ENCODE measurements at regions not wholly inside any gene's neighbourhood (a gene's known extent, or its start where the extent isn't known, plus 50 kb on each side); places are given as distances from the start of the nearest gene placed in this dataset.

DNA sequence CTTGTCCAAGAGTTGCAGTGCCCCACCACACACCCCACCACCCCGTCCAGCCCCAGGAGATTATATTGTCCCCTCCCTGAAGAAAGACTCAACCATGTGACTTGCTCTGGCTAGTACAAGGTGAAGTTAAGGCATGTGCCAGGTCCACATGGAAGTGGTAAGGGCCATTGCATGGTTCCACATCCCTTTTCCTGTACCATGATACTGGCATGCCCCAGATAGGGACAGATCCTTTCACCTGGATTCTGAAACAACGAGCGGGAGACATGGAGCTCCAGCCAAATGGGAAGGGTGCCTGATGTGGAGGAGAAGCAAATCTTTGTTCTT, 141.5 kb upstream of the APCDD1 start:
- Histone ChIP-seq H3K79me2 (ENCODE audit: insufficient read depth) (no peaks in the 10 kb centered on the region), H2AFZ (no peak overlapping the region), H3K4me1 (ENCODE audit: insufficient read depth) (peaks cover 6% of the 10 kb centered on the region; the same call in 1 of the 2 replicates), H3F3A (ENCODE audit: insufficient read depth) (no peaks in the 10 kb centered on the region), H3K9me2 (ENCODE audit: insufficient read depth) (no peaks in the 10 kb centered on the region), H4K20me1 (ENCODE audit: insufficient read depth) (no peaks in the 10 kb centered on the region), H3K4me3 (no peak overlapping the region), H3K9me3 (ENCODE audit: low read depth) (no peaks in the 10 kb centered on the region), H3K27me3 (replicated peaks; ENCODE audit: insufficient read depth) (no peaks in the 10 kb centered on the region), H3K4me2 (ENCODE audit: unreplicated experiment) (no peak overlapping the region), H3K27ac (no peak overlapping the region), H3K36me3 (ENCODE audit: low read depth) (no peaks in the 10 kb centered on the region), H3K9ac (no peak overlapping the region)
- no peak for DNase-seq
- TF ChIP-seq EZH2phosphoT487 (IDR thresholded peaks at IDR 0.05; ENCODE audit: insufficient read depth, low read depth) (no peak), EZH2 (IDR thresholded peaks at IDR 0.05; ENCODE audit: insufficient read depth, poor library complexity, severe bottlenecking) (no peak)
- in situ Hi-C loops (cut with MboI) = no loop called here
- 84 to 85% methylated on average over 3 of the region's 3 CpGs for WGBS, 2 experiments (ENCODE audit: low coverage in 1 of 2, low lambda C conversion rate in 2 of 2, missing lambda C conversion rate in 2 of 2)

DNA sequence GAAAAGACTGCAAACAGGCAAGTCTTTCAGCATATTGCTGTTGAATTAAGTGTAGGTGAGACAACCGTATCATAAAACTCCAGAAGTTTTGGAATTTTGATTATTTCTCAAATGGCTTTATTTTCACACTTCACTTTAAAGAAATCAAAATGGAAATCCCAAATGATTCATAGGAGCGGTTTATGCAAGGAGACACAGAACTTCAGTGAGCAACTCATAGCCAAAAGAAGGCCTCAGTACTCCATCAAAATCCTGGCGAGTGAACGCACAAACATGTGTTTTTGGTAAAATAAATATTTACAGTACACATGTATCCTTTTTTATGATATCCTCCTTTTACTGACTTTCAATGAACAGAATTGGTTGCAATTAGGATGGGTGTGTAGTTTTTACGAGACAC, 140.4 kb upstream of the APCDD1 start:
- H3K27ac ChIP-seq = no peak overlapping the region
- WGBS, 2 experiments (ENCODE audit: low coverage in 1 of 2, low lambda C conversion rate in 2 of 2, missing lambda C conversion rate in 2 of 2) = 64 to 73% methylated on average over 5 of the region's 5 CpGs

DNA sequence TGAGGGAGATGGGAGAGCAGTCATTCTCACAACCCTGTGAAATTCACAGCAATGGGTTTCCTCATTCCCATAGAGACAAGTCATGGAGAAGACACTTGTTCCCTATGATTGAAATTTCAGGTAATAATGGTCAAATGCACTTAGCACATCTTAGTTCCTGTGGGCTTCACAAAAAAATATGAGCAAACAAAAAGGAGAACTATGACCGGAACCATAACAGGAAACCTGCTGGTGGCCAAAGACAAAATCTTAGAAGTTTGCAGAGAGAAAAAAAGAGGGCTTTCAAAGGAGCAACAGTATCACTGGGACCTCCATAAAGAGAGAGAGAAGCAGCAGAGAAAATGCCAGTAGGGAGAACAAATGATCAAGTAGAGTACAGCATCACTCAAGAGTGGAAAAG, 138.9 kb upstream of the APCDD1 start:
- no peaks in the 10 kb centered on the region for H3K9me3 ChIP-seq (ENCODE audit: low read depth)
- TF ChIP-seq EZH2phosphoT487 (IDR thresholded peaks at IDR 0.05; ENCODE audit: insufficient read depth, low read depth) (no peak), EZH2 (IDR thresholded peaks at IDR 0.05; ENCODE audit: insufficient read depth, poor library complexity, severe bottlenecking) (no peak)
- in situ Hi-C loops (cut with MboI) = no loop called here
- H3F3A ChIP-seq (ENCODE audit: insufficient read depth) = peaks cover 6% of the 10 kb centered on the region; the same call in 1 of the 2 replicates
- H2AFZ ChIP-seq = no peak overlapping the region
- no peak for DNase-seq
- H3K36me3 ChIP-seq (ENCODE audit: low read depth) = no peaks in the 10 kb centered on the region
- H3K4me1 ChIP-seq (ENCODE audit: insufficient read depth) = peaks cover 15% of the 10 kb centered on the region
- no peak overlapping the region for H3K4me3 ChIP-seq
- H3K4me2 ChIP-seq (ENCODE audit: unreplicated experiment) = no peak overlapping the region
- H3K27me3 ChIP-seq (replicated peaks; ENCODE audit: insufficient read depth) = no peaks in the 10 kb centered on the region
- no peaks in the 10 kb centered on the region for H4K20me1 ChIP-seq (ENCODE audit: insufficient read depth)
- no peak overlapping the region for H3K27ac ChIP-seq
- no peak overlapping the region for H3K9ac ChIP-seq
- WGBS, 2 experiments (ENCODE audit: low coverage in 1 of 2, low lambda C conversion rate in 2 of 2, missing lambda C conversion rate in 2 of 2) = 100% methylated on average over 1 of the region's 1 CpG
- no peaks in the 10 kb centered on the region for H3K9me2 ChIP-seq (ENCODE audit: insufficient read depth)
- no peaks in the 10 kb centered on the region for H3K79me2 ChIP-seq (ENCODE audit: insufficient read depth)

More for the DNA sequence above, 140.4 kb upstream of the APCDD1 start:
- H3K9me3 ChIP-seq (ENCODE audit: low read depth) = no peaks in the 10 kb centered on the region
- H3K4me2 ChIP-seq (ENCODE audit: unreplicated experiment) = no peak overlapping the region
- H4K20me1 ChIP-seq (ENCODE audit: insufficient read depth) = no peaks in the 10 kb centered on the region
- no peak overlapping the region for H3K4me3 ChIP-seq
- DNase-seq = no peak
- in situ Hi-C loops (cut with MboI) = no loop called here
- H3K4me1 ChIP-seq (ENCODE audit: insufficient read depth) = peaks cover 12% of the 10 kb centered on the region
- no peak overlapping the region for H2AFZ ChIP-seq
- peaks cover 5% of the 10 kb centered on the region; the same call in 1 of the 2 replicates for H3F3A ChIP-seq (ENCODE audit: insufficient read depth)
- no peaks in the 10 kb centered on the region for H3K79me2 ChIP-seq (ENCODE audit: insufficient read depth)
- no peaks in the 10 kb centered on the region for H3K9me2 ChIP-seq (ENCODE audit: insufficient read depth)
- no peaks in the 10 kb centered on the region for H3K36me3 ChIP-seq (ENCODE audit: low read depth)
- TF ChIP-seq EZH2 (IDR thresholded peaks at IDR 0.05; ENCODE audit: insufficient read depth, poor library complexity, severe bottlenecking) (no peak), EZH2phosphoT487 (IDR thresholded peaks at IDR 0.05; ENCODE audit: insufficient read depth, low read depth) (no peak)
- H3K27me3 ChIP-seq (replicated peaks; ENCODE audit: insufficient read depth) = no peaks in the 10 kb centered on the region
- no peak overlapping the region for H3K9ac ChIP-seq

- Histone ChIP-seq H3K9me3 (ENCODE audit: low read depth) (no peaks in the 10 kb centered on the region), H3K27me3 (replicated peaks; ENCODE audit: insufficient read depth) (no peaks in the 10 kb centered on the region), H3K4me2 (ENCODE audit: unreplicated experiment) (no peak overlapping the region), H3K9ac (no peak overlapping the region), H3K27ac (no peak overlapping the region), H2AFZ (no peak overlapping the region), H4K20me1 (ENCODE audit: insufficient read depth) (no peaks in the 10 kb centered on the region), H3F3A (ENCODE audit: insufficient read depth) (peaks cover 6% of the 10 kb centered on the region; the same call in 1 of the 2 replicates), H3K36me3 (ENCODE audit: low read depth) (no peaks in the 10 kb centered on the region), H3K9me2 (ENCODE audit: insufficient read depth) (no peaks in the 10 kb centered on the region), H3K4me3 (no peak overlapping the region), H3K4me1 (ENCODE audit: insufficient read depth) (peaks cover 22% of the 10 kb centered on the region), H3K79me2 (ENCODE audit: insufficient read depth) (no peaks in the 10 kb centered on the region)
- DNase-seq = no peak
- WGBS, 2 experiments (ENCODE audit: low coverage in 1 of 2, low lambda C conversion rate in 2 of 2, missing lambda C conversion rate in 2 of 2) = 86 to 87% methylated on average over 7 of the region's 7 CpGs
- in situ Hi-C loops (cut with MboI) = no loop called here
- TF ChIP-seq EZH2phosphoT487 (IDR thresholded peaks at IDR 0.05; ENCODE audit: insufficient read depth, low read depth) (no peak), EZH2 (IDR thresholded peaks at IDR 0.05; ENCODE audit: insufficient read depth, poor library complexity, severe bottlenecking) (no peak)
Measured at GRCh38 chr18:10316778-10317177, 137.7 kb upstream of the APCDD1 start.

Data from GM23248 (cell line).